Cardiac fibroblast (primary cell): ENCODE measurements at regions not wholly inside any gene's neighbourhood (a gene's known extent, or its start where the extent isn't known, plus 50 kb on each side); places are given as distances from the start of the nearest gene placed in this dataset.
"Not testable (repeated sequence)": the region's sequence is repeated elsewhere in the genome, so short reads cannot be mapped to it uniquely, and the experiment has no call there.

Experiments
- DNase-seq, 2 donors: peaks; one replicate each; pipeline versions ENCODE4 v3.0.0 to v3.0.0-alpha.2; 2010; ENCODE audit warnings: low read depth in 2 of 2
- H3K4me3 ChIP-seq, 2 donors: replicated peaks in 1 of 2; 1 replicate in 1 of 2; 2 replicates in 1 of 2; pipeline ENCODE4 v1.5.1; 2011; ENCODE audit warnings: low read depth in 2 of 2, low read length in 2 of 2, mild to moderate bottlenecking in 2 of 2, moderate library complexity in 1 of 2
- CTCF ChIP-seq: IDR thresholded peaks from one replicate; pipeline ENCODE4 v1.5.1; 2011; ENCODE audit warnings: low read depth, mild to moderate bottlenecking, low read length, inconsistent platforms

DNA sequence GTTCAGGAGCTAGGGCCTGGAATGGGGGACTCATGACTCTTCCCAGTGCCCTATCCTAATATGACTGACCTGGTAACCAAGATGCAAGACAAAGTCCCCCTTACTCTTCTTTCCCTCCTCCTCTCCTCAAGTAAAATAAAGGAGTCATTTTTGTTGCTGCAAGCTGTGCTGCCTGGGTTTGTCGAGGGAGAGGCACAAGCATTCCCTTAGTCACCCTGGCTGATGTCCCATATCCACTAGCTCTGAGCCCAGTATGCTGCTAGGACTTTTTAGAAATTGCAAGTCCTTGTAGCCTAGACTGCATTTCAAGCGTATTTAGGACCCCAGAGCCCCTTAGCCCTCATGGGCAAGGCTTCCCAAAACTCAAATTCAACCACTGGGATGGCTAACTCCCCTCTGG, 338.5 kb upstream of the SETBP1 start:
- no peak for TF ChIP-seq CTCF
- no peak for DNase-seq
- no peak overlapping the region for H3K4me3 ChIP-seq

DNA sequence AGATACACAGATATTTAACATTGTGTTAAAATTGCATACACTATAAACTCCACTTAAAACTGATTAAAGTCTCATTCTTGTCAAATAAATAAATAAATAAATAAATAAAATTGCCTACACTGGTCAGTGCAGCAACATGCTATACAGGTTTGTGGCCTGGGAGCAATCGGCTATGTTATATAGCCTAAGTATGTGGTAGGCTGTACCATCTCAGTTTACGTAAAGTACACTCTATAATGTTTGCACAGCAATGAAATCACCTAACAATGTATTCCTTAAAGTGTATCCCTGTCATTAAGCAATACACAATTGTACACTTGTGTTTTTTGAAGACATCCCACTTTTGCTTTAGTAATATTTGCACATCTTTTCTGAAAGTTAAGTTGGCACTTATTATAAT, 337.7 kb upstream of the SETBP1 start:
- DNase-seq, result no peak
- no peak overlapping the region for H3K4me3 ChIP-seq
- TF ChIP-seq CTCF, result no peak

DNA sequence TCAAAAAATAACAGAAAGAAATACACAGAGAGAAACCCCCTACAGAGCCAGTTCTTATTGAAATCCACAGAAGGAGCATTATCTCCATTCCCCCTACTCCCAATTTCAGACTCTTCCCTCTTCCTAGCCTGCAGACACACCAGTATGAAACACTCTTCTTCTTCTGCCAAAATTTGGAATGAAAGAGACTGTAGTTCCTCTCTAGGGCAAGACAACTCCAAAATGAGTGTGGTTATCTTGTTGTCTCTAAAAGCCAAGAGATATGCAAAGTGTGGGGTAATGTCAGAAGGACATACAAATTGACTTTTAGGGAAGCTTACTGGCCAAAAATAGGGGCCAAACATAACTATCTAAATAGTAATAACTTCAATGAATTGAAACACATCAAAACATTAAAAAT, 337.1 kb upstream of the SETBP1 start:
- DNase-seq, result no peak
- no peak for TF ChIP-seq CTCF
- no peak overlapping the region for H3K4me3 ChIP-seq

- H3K4me3 ChIP-seq, result no peak overlapping the region
- DNase-seq, result no peak
- no peak for TF ChIP-seq CTCF
These were observed 324.0 kb upstream of the SETBP1 start for GRCh38 chr18:44356566-44357157.

GRCh38 chr18:44358402-44358801, 322.3 kb upstream of the SETBP1 start:
- no peak overlapping the region for H3K4me3 ChIP-seq
- no peak for DNase-seq
- no peak for TF ChIP-seq CTCF

DNA sequence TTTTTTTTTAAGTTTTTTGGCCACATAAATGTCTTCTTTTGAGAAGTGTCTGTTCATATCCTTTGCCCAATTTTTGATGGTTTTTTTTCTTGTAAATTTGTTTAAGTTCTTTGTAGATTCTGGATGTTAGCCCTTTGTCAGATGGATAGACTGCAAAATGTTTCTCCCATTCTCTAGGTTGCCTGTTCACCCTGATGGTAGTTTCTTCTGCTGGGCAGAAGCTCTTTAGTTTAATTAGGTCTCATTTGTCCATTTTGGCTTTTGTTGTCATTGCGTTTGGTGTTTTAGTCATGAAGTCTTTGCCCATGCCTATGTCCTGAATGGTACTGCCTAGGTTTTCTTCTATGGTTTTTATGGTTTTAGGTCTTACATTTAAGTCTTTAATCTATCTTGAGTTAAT, 320.9 kb upstream of the SETBP1 start:
- not testable (repeated sequence) for DNase-seq, H3K4me3 ChIP-seq

GRCh38 chr18:44362213-44362612, 318.5 kb upstream of the SETBP1 start:
- not testable (repeated sequence) for H3K4me3 ChIP-seq, DNase-seq

GRCh38 chr18:44370861-44371260, 309.8 kb upstream of the SETBP1 start:
- TF ChIP-seq CTCF, result no peak
- no peak for DNase-seq
- H3K4me3 ChIP-seq, result no peak overlapping the region
